SK-N-SH treated with all-trans-retinoic acid at 6 μM for 48 hours (cell line): ENCODE measurements at regions not wholly inside any gene's neighbourhood (a gene's known extent, or its start where the extent isn't known, plus 50 kb on each side); places are given as distances from the start of the nearest gene placed in this dataset.

ENCODE experiments used
- ISL1 ChIP-seq: fragments of 250-450 bp; sonication (Bioruptor Pico); IDR thresholded peaks from 2 replicates; pipeline ENCODE4 v2.1.2; 2022; ENCODE audit warnings: mild to moderate bottlenecking, moderate library complexity
- POU6F1 ChIP-seq: fragments of 250-450 bp; sonication (Bioruptor Pico); IDR thresholded peaks from 2 replicates; pipeline ENCODE4 v1.8.0; 2021; ENCODE audit warnings: low read depth, mild to moderate bottlenecking, moderate library complexity, borderline replicate concordance
- RARB ChIP-seq: fragments of 250-450 bp; sonication (Bioruptor Pico); IDR thresholded peaks from 2 replicates; pipeline ENCODE4 v1.8.0; 2021; ENCODE audit warnings: mild to moderate bottlenecking, moderate library complexity
- TSHZ2 ChIP-seq: fragments of 250-450 bp; sonication (Bioruptor Pico); IDR thresholded peaks from 2 replicates; pipeline ENCODE4 v1.5.0; 2020; ENCODE audit warnings: mild to moderate bottlenecking, moderate library complexity
- ZFP3 ChIP-seq: fragments of 250-450 bp; sonication (Bioruptor Pico); IDR thresholded peaks from 2 replicates; pipeline ENCODE4 v1.5.0; 2020; ENCODE audit warnings: mild to moderate bottlenecking, moderate library complexity
- ZFP30 ChIP-seq: fragments of 450-650 bp; formaldehyde crosslinking; IDR thresholded peaks from 2 replicates; pipeline ENCODE4 v1.5.0; 2022; ENCODE audit warnings: mild to moderate bottlenecking, moderate library complexity
- ZNF565 ChIP-seq: fragments of 450-650 bp; formaldehyde crosslinking; conservative IDR thresholded peaks from 2 replicates; pipeline ENCODE4 v1.5.0; 2020; ENCODE audit warnings: low read depth, mild to moderate bottlenecking, moderate library complexity
- TF ChIP-seq, protein P1 (sequence below): fragments of 250-450 bp; sonication (Bioruptor Pico); IDR thresholded peaks from 2 replicates; pipeline ENCODE4 v1.8.0; 2020; ENCODE audit warnings: mild to moderate bottlenecking, moderate library complexity, borderline replicate concordance

DNA sequence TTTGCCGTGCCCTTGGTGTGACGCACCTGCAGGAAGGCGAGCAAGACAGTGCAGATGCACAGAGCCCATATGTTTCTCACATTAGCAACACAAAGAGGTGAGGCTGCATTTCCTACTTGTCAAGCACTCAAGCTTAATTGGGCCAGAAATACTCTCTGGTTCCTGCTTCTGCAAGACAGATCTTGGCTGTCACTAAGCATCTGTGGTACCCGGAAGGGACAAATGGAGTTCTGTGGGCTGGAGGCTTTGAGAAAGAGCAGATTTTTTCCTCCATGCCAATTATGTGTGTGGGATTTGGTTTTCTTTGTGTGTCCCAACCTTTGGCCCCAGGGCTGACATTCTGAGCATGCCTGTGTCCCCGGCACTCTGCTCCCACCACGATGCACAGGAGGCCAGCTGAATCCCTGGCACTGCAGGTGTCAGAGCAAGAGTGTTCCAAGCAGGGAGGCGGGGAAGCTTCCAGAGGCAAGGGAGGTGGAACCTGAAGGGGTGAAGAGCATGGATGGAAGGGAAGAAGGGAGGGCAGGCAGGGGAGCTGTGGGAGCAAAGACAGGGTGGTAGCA, 52.0 kb upstream of the STUM start:
- TF ChIP-seq, protein P1, sequence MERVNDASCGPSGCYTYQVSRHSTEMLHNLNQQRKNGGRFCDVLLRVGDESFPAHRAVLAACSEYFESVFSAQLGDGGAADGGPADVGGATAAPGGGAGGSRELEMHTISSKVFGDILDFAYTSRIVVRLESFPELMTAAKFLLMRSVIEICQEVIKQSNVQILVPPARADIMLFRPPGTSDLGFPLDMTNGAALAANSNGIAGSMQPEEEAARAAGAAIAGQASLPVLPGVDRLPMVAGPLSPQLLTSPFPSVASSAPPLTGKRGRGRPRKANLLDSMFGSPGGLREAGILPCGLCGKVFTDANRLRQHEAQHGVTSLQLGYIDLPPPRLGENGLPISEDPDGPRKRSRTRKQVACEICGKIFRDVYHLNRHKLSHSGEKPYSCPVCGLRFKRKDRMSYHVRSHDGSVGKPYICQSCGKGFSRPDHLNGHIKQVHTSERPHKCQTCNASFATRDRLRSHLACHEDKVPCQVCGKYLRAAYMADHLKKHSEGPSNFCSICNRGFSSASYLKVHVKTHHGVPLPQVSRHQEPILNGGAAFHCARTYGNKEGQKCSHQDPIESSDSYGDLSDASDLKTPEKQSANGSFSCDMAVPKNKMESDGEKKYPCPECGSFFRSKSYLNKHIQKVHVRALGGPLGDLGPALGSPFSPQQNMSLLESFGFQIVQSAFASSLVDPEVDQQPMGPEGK (CRISPR knock-in tag) = no peak
- TF ChIP-seq TSHZ2 (CRISPR knock-in tag) = no peak
- no peak for TF ChIP-seq RARB (CRISPR knock-in tag)
- no peak for TF ChIP-seq ZFP3
- TF ChIP-seq POU6F1 = no peak
- TF ChIP-seq ZFP30 = no peak
- TF ChIP-seq ZNF565 (CRISPR knock-in tag) = no peak
- TF ChIP-seq ISL1 (CRISPR knock-in tag) = no peak
